HCT116 (cell line): ENCODE measurements at regions not wholly inside any gene's neighbourhood (a gene's known extent, or its start where the extent isn't known, plus 50 kb on each side); places are given as distances from the start of the nearest gene placed in this dataset.

Experiments used
- ATAC-seq: fragments of 200-7000 bp; cut with Tn5 transposase; 2 replicates; pipeline ENCODE4 v1.9.1; 2020; ENCODE audit warnings: mild to moderate bottlenecking, moderate library complexity
- BruUV-seq: library from RNA; stranded (reverse); fragments of 400-500 nt; replicated peaks from 2 replicates; lab custom pipeline; 2021; lab: Mats Ljungman, UMichigan
- CTCF ChIA-PET: fragments of 300-600 bp; sonication (Branson Sonifier 250); formaldehyde crosslinking; loops from one replicate; lab custom pipeline; 2021; ENCODE audit warnings: antibody characterized with exemption; lab: Charles Lee
- POLR2A ChIA-PET: fragments of 300-600, 350-600 bp; sonication (Branson Sonifier 250); formaldehyde crosslinking; loops from one replicate; lab custom pipeline; 2021; ENCODE audit warnings: antibody characterized with exemption; lab: Charles Lee
- RAD21 ChIA-PET, 2 experiments: fragments of 300-600 bp; sonication (Branson Sonifier 250); formaldehyde crosslinking; loops; one replicate each; lab custom pipeline; 2023; ENCODE audit warnings: low total read pairs in 2 of 2; ENCODE audit not compliant: uncharacterized antibody in 2 of 2, unreplicated experiment in 2 of 2, low non-redundant PET in 1 of 2; lab: Charles Lee
- DNase-seq: peaks from one replicate; pipeline ENCODE4 v3.0.0-alpha.2; 2010; ENCODE audit warnings: low read depth, low spot score
- H2AFZ ChIP-seq: fragments of 200-600 bp; shearing (Covaris generic), sonication (generic); 2 replicates; pipeline ENCODE4 v1.6.1; 2017; ENCODE audit warnings: low read depth, mixed run types, mixed read lengths, antibody characterized with exemption, low read length; ENCODE audit not compliant: poor library complexity, severe bottlenecking
- H3K27ac ChIP-seq: 2 replicates; pipeline ENCODE4 v1.5.1; 2012; ENCODE audit warnings: low read depth, low read length
- H3K27me3 ChIP-seq: fragments of 200-600 bp; sonication (generic); 2 replicates; pipeline ENCODE4 v1.6.1; 2016; ENCODE audit warnings: mixed run types, low read length, mixed read lengths; ENCODE audit not compliant: insufficient read depth
- H3K36me3 ChIP-seq, 2 experiments: fragments of 200-500 bp in 1 of 2; fragments of 200-600 bp in 1 of 2; sonication (Bioruptor generic) in 1 of 2; sonication (generic) in 1 of 2; 2 replicates each; pipeline versions ENCODE4 v1.5.1 to v1.6.1; 2014 to 2016; ENCODE audit warnings: low read length in 2 of 2, inconsistent platforms in 1 of 2, mixed read lengths in 1 of 2, mixed run types in 1 of 2; ENCODE audit not compliant: insufficient read depth in 2 of 2, control insufficient read depth in 1 of 2
- H3K4me1 ChIP-seq, 2 experiments: fragments of 200-600 bp in 1 of 2; sonication (generic) in 1 of 2; 2 replicates each; pipeline versions ENCODE4 v1.5.1 to v1.6.1; 2012 to 2017; ENCODE audit warnings: low read length in 2 of 2, inconsistent platforms in 1 of 2, mild to moderate bottlenecking in 1 of 2, mixed read lengths in 1 of 2, mixed run types in 1 of 2, moderate library complexity in 1 of 2; ENCODE audit not compliant: insufficient read depth in 2 of 2, control insufficient read depth in 1 of 2
- H3K4me2 ChIP-seq: fragments of 200-600 bp; sonication (generic); 2 replicates; pipeline ENCODE4 v1.6.1; 2017; ENCODE audit warnings: mixed run types, low read length, mixed read lengths
- H3K4me3 ChIP-seq, 2 experiments: fragments of 200-600 bp in 1 of 2; sonication (generic) in 1 of 2; replicated peaks in 1 of 2; 2 replicates each; pipeline ENCODE4 v1.5.1; 2011 to 2016; ENCODE audit warnings: low read length in 2 of 2, control low read depth in 1 of 2, low read depth in 1 of 2, mild to moderate bottlenecking in 1 of 2, mixed read lengths in 1 of 2, mixed run types in 1 of 2
- H3K79me2 ChIP-seq: fragments of 200-600 bp; sonication (generic); 2 replicates; pipeline ENCODE4 v1.6.1; 2017; ENCODE audit warnings: mild to moderate bottlenecking, mixed run types, low read length, moderate library complexity, mixed read lengths; ENCODE audit not compliant: insufficient read depth
- H3K9ac ChIP-seq: fragments of 200-600 bp; sonication (generic); 2 replicates; pipeline ENCODE4 v1.6.1; 2016; ENCODE audit warnings: low read length, mixed read lengths
- H3K9me2 ChIP-seq: fragments of 200-600 bp; sonication (generic), shearing (Covaris generic); 2 replicates; pipeline ENCODE4 v1.6.1; 2017; ENCODE audit warnings: mixed run types, mild to moderate bottlenecking, moderate library complexity; ENCODE audit not compliant: insufficient read depth
- H3K9me3 ChIP-seq, 2 experiments: fragments of 200-500 bp in 1 of 2; fragments of 200-600 bp in 1 of 2; sonication (Bioruptor generic) in 1 of 2; sonication (generic) in 1 of 2; 2 replicates each; pipeline ENCODE4 v1.6.1; 2014 to 2017; ENCODE audit warnings: low read length in 2 of 2, mixed read lengths in 2 of 2, inconsistent platforms in 1 of 2, low read depth in 1 of 2, mild to moderate bottlenecking in 1 of 2, mixed run types in 1 of 2, moderate library complexity in 1 of 2; ENCODE audit not compliant: control insufficient read depth in 1 of 2, insufficient read depth in 1 of 2
- H4K20me1 ChIP-seq: fragments of 200-600 bp; sonication (generic), shearing (Covaris generic); 2 replicates; pipeline ENCODE4 v1.6.1; 2017; ENCODE audit warnings: mixed run types, mild to moderate bottlenecking, moderate library complexity; ENCODE audit not compliant: insufficient read depth
- ATF3 ChIP-seq: IDR thresholded peaks from 2 replicates; pipeline ENCODE4 v1.6.1; 2012
- CBX3 ChIP-seq: IDR thresholded peaks from 2 replicates; pipeline ENCODE4 v1.6.1; 2012; ENCODE audit warnings: low read depth
- CEBPB ChIP-seq: IDR thresholded peaks from 2 replicates; pipeline ENCODE4 v1.6.1; 2012; ENCODE audit warnings: low read depth
- CTCF ChIP-seq, 3 experiments: fragments of 200-600 bp in 1 of 3; sonication (generic) in 1 of 3; IDR thresholded peaks in 2 of 3; conservative IDR thresholded peaks in 1 of 3; 2 replicates each; pipeline ENCODE4 v1.5.1; 2012 to 2017; ENCODE audit warnings: low read depth in 2 of 3, low read length in 2 of 3, antibody characterized with exemption in 1 of 3, borderline replicate concordance in 1 of 3, control low read depth in 1 of 3, mild to moderate bottlenecking in 1 of 3, mixed read lengths in 1 of 3, mixed run types in 1 of 3, moderate library complexity in 1 of 3; ENCODE audit not compliant: insufficient read depth in 1 of 3
- EGR1 ChIP-seq: IDR thresholded peaks from 2 replicates; pipeline ENCODE4 v1.6.1; 2012; ENCODE audit warnings: low read depth
- ELF1 ChIP-seq: IDR thresholded peaks from 2 replicates; pipeline ENCODE4 v1.6.1; 2012; ENCODE audit warnings: low read depth, borderline replicate concordance
- EZH2 ChIP-seq: fragments of 200-600 bp; sonication (generic); IDR thresholded peaks from 2 replicates; pipeline ENCODE4 v1.6.1; 2017; ENCODE audit warnings: antibody characterized with exemption, mixed run types
- EZH2phosphoT487 ChIP-seq: fragments of 200-600 bp; IDR thresholded peaks from 2 replicates; pipeline ENCODE4 v1.6.1; 2018; ENCODE audit warnings: antibody characterized with exemption, borderline replicate concordance
- FOSL1 ChIP-seq: IDR thresholded peaks from 2 replicates; pipeline ENCODE4 v1.6.1; 2012; ENCODE audit warnings: low read depth
- MAX ChIP-seq: IDR thresholded peaks from 2 replicates; pipeline ENCODE4 v1.6.1; 2012
- SIN3A ChIP-seq: IDR thresholded peaks from 2 replicates; pipeline ENCODE4 v1.6.1; 2012; ENCODE audit warnings: low read depth
- SP1 ChIP-seq: IDR thresholded peaks from 2 replicates; pipeline ENCODE4 v1.6.1; 2012; ENCODE audit warnings: low read depth
- SRF ChIP-seq: IDR thresholded peaks from 2 replicates; pipeline ENCODE4 v1.6.1; 2012; ENCODE audit warnings: low read depth
- YY1 ChIP-seq: IDR thresholded peaks from 2 replicates; pipeline ENCODE4 v1.6.1; 2011; ENCODE audit warnings: low read length, low read depth, moderate library complexity, mild to moderate bottlenecking; ENCODE audit not compliant: insufficient replicate concordance; ENCODE audit errors: extremely low read depth
- ZBTB33 ChIP-seq: IDR thresholded peaks from 2 replicates; pipeline ENCODE4 v1.6.1; 2011; ENCODE audit warnings: mild to moderate bottlenecking, low read length, moderate library complexity; ENCODE audit not compliant: insufficient replicate concordance; ENCODE audit errors: extremely low read depth
- ZFX ChIP-seq: fragments of 450-650 bp; IDR thresholded peaks from 2 replicates; pipeline ENCODE4 v1.6.1; 2017
- ZNF274 ChIP-seq: fragments of 200-500 bp; sonication (Bioruptor generic); IDR thresholded peaks from 2 replicates; pipeline ENCODE4 v1.6.1; 2014; ENCODE audit warnings: mild to moderate bottlenecking, low read depth, low read length, inconsistent platforms
- intact Hi-C: fragments of 100-400 bp; cut with micrococcal nuclease; formaldehyde crosslinking; loops from 2 replicates; pipeline ENCODE4 v1.10.0; 2022

- TF ChIP-seq YY1 (no peak), CBX3 (no peak)
These were observed 155.6 kb downstream of the TTC32 start (continued) for GRCh38 chr2:19746137-19746600.

- DNase-seq = no peak
- H3K4me2 ChIP-seq = no peak overlapping the region
- RAD21 ChIA-PET = no interaction called here
- ATAC-seq = no peak
- no peak overlapping the region for H3K4me3 ChIP-seq
- no peaks in the 10 kb centered on the region for H3K79me2 ChIP-seq
- no peaks in the 10 kb centered on the region for H4K20me1 ChIP-seq
- intact Hi-C loops = loop anchor here (1.0 to 10.0 kb wide), 2 partner anchors 376 to 1001 kb away; no protein-coding TSS in a partner anchor
- H3K27me3 ChIP-seq = no peaks in the 10 kb centered on the region
- BruUV-seq = no TSS peak
- no peak overlapping the region for H2AFZ ChIP-seq
- no peaks in the 10 kb centered on the region for H3K9me2 ChIP-seq
- H3K9ac ChIP-seq = no peak overlapping the region
- TF ChIP-seq ELF1 (no peak), MAX (no peak), SP1 (no peak), CTCF (IDR thresholded peaks at IDR 0.05 in 2 of 3, conservative IDR thresholded peaks at IDR 0.05 in 1 of 3; ENCODE audit: borderline replicate concordance in 1 of 3, insufficient read depth in 1 of 3, low read depth in 2 of 3, low read length in 2 of 3) (no peak), SRF (no peak), EZH2 (no peak), EZH2phosphoT487 (no peak), FOSL1 (no peak), ZBTB33 (no peak), ZFX (no peak), CEBPB (no peak), ZNF274 (no peak), YY1 (no peak), SIN3A (no peak), ATF3 (no peak), EGR1 (no peak)
- H3K36me3 ChIP-seq = no peaks in the 10 kb centered on the region
- H3K4me1 ChIP-seq = peaks cover 0 to 5% of the 10 kb centered on the region in 2 experiments; a peak in 1 of 4 replicates
- H3K9me3 ChIP-seq = no peaks in the 10 kb centered on the region
- CTCF ChIA-PET = no interaction called here
- POLR2A ChIA-PET = no interaction called here
- H3K27ac ChIP-seq = no peak overlapping the region
These were observed 156.3 kb downstream of the TTC32 start for GRCh38 chr2:19745318-19746136.
